NCI-H1105 treated with DMSO at 0.1 percent for 48 hours (cell line): ENCODE measurements at regions not wholly inside any gene's neighbourhood (a gene's known extent, or its start where the extent isn't known, plus 50 kb on each side); places are given as distances from the start of the nearest gene placed in this dataset.

Source experiments
- DNase-seq: peaks from one replicate; lab custom pipeline; 2025; lab: John Stamatoyannopoulos, UW

DNA sequence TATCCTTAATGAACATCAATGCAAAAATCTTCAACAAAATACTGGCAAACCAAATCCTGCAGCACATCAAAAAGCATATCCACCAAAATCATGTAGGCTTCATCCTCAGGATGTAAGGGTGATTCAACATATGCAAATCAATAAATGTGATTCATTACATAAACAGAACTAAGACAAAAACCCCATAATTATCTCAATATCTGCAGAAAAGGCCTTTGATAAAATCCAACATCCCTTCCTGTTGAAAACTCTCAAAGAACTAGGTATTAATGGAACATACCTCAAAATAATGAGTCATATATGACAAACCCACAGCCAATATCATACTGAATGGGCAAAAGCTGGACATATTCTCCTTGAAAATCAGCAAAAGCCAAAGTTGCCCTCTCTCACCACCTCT, 54.6 kb upstream of the DEPDC1 start:
- DNase-seq = no peak

- no peak for DNase-seq
Observed at GRCh38 chr1:68558321-68559026, 61.6 kb upstream of the DEPDC1 start.

- DNase-seq = no peak
Observed at GRCh38 chr1:68565923-68566322, 69.0 kb upstream of the DEPDC1 start.

DNA sequence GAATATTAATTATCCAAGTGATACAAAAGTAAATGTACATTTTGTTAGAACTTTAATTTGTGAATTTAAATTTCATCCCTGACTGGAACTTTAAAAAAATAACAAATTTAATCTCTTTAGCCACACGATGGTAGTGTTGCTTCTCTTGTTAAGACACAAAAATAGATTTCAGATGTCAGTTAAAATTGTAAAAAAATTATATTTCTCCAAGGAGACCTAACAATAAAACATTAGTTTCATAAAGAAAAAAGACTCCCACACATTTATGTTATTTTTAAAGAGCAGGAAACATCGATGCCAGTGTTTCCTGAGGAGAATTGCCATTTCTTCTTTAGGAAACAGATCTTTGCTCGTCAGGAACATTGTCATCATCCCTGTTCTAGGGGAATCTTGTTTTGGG, 74.0 kb upstream of the DEPDC1 start:
- DNase-seq = no peak

GRCh38 chr1:68571454-68572235, 74.8 kb upstream of the DEPDC1 start:
- no peak for DNase-seq

DNA sequence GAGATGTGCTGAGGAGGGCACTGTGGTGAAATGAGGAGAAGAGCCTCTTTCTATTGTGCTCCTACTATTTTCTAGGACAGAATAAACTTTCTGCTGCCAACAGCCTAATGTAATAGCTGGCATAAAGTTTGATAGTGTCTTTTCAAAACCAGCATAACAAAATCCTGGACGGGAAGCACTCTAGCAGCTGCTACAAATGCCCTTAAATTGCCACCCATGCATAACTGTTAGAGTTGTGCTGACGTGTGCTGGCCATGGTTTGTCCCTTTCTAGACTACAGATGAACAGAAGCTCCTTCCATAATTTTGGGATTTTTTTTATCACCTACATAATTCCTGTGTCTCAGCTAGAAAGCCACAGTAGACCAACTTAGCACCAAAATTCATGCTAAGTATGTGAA, 88.5 kb upstream of the DEPDC1 start:
- no peak for DNase-seq

DNA sequence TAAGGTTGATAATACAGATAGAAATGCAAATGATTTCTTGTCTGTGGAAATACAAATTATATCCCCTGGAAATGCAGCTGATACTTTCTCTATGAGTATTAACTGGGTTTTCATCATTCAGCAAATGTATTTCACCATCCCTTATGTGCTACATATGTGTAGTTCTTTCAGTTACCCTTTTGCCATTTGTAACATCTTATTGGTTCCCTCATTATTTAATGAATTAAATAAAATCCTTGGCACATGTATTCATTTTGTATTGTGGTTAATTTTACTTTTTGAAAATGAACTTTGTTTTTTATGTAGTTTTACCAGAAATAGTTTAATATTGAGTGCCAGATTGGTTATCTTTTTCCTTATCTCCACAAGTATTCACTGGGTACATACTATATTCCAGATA, 89.9 kb upstream of the DEPDC1 start:
- DNase-seq = no peak

DNA sequence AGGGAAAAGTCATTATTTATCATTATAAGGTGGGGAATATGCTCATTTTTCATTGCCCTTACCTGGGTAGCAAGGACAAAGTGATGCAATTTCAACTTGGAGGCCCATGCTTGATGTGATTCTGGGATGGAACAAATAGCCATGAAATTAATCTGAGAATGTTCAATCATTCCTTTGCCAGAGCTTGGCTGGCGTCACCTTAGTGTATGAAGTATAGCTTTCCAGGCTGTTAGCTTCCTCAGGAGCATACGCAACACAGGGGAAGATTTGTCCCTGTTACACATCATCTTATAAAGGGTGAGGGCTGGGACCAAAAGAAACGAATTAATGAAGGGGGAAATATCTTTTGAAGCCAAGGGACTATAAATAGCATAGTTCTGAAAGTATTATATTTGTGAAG, 91.4 kb upstream of the DEPDC1 start:
- DNase-seq = no peak

- DNase-seq = no peak
Observed at GRCh38 chr1:68590473-68590872, 93.6 kb upstream of the DEPDC1 start.

DNA sequence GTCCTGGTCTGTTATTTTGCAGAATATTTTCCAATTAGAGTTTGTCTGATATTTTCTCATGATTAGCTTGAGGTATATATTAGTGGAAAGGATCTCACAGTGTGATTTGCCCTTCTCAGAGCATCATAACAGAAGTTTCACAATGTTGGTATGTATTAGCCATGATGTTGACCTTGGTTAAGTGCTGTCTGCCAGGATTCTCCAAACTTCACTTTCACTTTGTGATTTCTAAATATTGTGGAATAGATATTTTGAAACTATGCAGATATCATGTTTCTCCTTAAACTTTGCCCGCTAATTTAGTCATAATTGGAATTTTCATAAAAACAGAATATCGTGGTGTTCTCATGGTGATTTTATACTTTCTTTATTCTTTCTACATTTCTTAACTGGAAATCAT, 98.0 kb upstream of the DEPDC1 start:
- no peak for DNase-seq

GRCh38 chr1:68600049-68600661, 103.3 kb upstream of the DEPDC1 start:
- peak; percentile 46 for DNase-seq

GRCh38 chr1:68608289-68608688, 111.4 kb upstream of the DEPDC1 start:
- no peak for DNase-seq

- no peak for DNase-seq
Observed at GRCh38 chr1:68615312-68615711, 118.4 kb upstream of the DEPDC1 start.

- no peak for DNase-seq
Observed at GRCh38 chr1:68617942-68618341, 121.1 kb upstream of the DEPDC1 start.

GRCh38 chr1:68620571-68620970, 123.7 kb upstream of the DEPDC1 start:
- DNase-seq = no peak

DNA sequence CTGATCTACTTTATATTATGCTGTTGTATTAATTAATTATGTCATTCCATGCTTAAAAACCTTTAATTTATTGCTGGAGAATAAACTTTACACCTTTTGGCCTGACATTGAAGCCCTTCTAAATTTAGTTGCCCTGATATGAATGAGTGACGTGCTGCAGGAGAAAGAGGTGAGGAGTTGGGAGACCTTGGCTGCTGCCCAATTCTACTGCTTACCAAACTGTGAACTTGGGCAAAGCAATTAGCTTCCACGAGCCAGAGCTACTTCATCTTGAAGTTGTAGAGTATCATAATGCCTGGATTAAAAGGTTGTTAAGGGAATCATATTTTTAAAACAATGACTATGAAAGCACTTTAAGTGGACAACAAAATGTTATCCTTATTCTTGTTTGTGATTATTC, 126.8 kb upstream of the DEPDC1 start:
- peak; percentile 61 for DNase-seq

DNA sequence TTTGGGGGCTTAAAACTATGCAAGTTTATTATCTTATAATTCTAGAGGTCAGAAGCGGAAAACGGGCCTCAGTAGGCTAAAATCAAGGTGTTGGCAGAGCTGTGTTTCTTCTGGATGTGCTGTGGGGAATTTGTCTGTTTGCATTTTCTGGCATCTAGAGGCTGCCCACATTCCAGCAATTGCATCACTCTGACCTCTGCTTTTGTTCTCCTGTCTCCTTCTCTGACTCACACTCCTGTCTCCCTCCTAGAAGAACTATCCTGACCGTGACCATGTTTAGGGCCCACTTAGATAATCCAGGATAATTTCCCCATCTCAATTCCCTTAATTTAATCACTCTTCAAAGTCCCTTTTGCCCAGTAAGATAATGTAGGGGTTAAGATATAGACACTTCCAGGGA, 127.4 kb upstream of the DEPDC1 start:
- DNase-seq = no peak

GRCh38 chr1:68625624-68626023, 128.7 kb upstream of the DEPDC1 start:
- no peak for DNase-seq

GRCh38 chr1:68633141-68633919, 136.4 kb upstream of the DEPDC1 start:
- no peak for DNase-seq

- DNase-seq = no peak
Observed at GRCh38 chr1:68644504-68644903, 147.6 kb upstream of the DEPDC1 start.

GRCh38 chr1:68651115-68651514, 154.2 kb upstream of the DEPDC1 start:
- DNase-seq = no peak

DNA sequence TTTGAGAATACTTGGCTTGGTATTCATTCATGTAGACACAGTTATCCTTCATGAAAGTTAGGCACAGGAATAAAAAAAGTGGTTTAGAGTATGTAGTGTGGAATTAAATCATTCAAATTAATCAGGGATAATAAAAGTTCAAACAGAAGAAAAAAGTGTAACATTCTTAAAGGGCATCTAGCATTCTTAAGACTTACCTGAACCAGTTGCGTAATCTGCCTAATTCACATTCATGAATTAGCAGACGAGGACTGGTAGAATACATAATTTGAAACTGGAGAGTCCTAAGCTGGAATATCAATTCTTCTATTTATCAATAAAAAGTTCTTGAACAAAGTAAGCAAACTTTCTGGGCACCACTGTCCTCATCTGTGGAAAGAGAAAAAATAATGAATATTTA, 157.0 kb upstream of the DEPDC1 start:
- DNase-seq = no peak

DNA sequence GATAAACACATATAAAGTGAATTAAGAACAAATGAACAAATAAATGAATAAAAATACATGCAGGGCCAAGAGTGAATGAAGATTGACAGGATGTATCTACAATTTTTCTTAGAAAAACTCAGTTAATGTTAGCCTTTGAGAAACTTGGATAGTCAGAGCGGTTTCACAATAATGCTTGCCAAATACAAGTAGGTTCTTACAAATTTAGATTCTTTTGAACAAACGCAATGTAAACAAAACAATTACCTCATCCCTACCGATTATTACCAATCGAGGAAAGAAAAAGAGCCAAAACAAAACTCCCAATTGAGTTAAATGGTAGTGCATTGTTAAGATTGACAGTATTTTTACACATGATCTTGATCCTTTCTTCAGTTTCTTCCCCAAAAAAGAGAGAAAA, 176.9 kb upstream of the DEPDC1 start:
- DNase-seq = no peak
